Activated CD4-positive, alpha-beta T cell treated with anti-CD3 and anti-CD28 coated beads for 24 hours (primary cell): ENCODE measurements at regions not wholly inside any gene's neighbourhood (a gene's known extent, or its start where the extent isn't known, plus 50 kb on each side); places are given as distances from the start of the nearest gene placed in this dataset.
"Not testable (repeated sequence)": the region's sequence is repeated elsewhere in the genome, so short reads cannot be mapped to it uniquely, and the experiment has no call there.

Experiments used
- DNase-seq, 2 donors: peaks; one replicate each; pipeline ENCODE4 v3.0.0-alpha.2; 2020; ENCODE audit warnings: low read depth in 2 of 2

DNA sequence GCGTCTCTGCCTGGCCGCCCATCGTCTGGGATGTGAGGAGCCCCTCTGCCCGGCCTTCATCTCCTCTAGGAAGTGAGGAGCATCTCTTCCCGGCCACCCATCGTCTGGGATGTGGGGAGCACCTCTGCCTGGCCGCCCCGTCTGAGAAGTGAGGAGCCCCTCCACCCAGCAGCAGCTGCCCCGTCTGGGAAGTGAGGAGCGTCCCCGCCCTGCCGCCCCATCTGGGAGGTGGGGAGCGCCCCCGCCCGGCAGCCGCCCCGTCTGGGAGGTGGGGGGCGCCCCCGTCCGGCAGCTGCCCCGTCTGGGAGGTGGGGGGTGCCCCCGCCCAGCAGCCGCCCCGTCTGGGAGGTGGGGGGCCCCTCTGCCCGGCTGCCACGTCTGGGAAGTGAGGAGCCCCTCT lies 153.7 kb upstream of the MYRIP start:
- DNase-seq: not testable (repeated sequence)

DNA sequence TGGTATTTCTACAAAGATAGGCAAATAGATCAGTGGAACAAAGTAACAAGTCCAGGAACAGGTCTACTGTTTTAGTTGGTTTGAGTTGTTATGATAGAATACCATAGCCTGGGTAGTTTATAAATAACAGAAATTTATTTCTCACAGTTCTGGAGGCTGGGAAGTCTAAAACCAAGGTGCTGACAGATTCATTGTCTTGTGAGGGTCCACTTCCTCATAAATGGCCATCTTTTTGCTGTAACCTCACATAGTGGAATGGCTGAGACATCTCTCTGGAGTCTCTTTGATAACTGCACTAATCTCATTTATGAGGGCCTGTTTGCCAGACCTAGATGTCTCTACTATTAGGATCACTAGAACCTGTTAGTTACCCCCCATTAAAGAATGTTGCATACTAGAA lies 152.3 kb upstream of the MYRIP start:
- no peak for DNase-seq

DNA sequence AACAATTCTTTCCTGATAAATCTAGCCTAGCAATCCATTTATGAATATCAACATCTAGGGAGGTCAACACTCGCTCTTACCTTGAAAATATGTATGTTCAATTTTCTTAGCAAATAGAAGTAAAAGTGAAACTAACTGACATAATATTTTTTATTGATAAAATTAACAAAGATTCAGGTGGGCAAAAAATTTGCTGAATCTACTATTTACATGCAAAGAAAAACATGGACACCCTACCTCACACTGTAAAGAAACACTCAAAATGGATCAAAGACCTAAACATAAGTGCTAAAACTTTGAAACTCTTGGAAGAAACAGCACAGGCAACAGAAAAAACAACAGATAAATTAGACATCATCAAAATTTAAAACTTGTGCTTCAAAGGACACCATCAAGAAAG lies 151.6 kb upstream of the MYRIP start:
- DNase-seq: no peak

DNA sequence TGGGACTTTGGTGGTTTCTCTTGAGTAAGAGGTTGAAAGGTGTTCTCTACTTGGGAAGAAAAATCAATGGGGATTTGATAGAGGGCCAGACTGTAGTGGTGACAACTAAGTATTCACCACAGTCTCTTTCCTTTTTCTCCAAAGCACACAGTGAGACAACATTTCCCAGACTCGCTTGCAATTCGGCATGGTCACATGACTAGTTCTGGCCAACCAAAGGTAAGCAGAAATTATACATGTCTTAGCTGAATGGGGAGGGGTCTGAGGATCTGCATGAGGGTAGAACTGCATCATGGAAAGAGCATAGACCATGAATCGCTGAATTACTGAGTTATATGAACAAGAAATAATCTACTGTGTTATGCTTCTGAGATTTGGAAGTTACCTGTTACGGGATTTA lies 144.5 kb upstream of the MYRIP start:
- no peak for DNase-seq

DNA sequence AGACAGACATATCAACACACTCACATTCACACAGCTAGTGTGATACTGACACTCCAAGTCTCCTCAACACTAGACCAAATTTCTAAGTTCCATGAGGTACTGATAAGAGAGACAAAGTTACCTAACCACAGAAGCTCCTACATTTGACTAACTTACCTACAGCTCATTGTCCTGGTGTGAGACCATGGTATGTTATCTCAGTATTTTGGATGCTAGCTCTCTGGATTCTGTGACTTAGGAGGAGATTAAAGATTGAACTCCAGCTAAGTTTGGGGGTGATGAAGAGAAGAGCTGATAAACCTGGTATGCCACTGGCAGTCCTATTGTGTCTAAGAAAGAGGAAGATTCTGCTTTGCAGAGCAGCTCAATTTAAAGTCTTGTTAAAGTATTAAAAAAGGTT lies 144.0 kb upstream of the MYRIP start:
- no peak for DNase-seq

DNA sequence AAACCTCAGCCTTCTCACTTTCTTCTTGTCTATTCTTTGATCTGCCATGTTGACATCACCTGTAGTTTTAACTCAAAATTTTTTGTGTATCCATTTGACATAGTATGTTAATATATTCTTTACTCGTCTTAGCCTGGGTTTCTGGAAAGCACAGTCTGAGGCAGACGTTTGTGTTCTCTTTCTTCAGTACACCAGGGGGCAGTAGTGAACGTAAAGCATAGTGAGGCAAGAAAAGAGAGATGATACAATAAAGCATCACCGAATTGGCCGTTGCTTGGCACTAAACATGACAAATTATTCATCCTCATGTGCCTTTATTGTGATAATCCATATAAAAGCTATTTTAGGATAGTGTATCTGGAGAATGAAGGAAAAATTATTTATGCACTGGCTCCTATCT lies 141.0 kb upstream of the MYRIP start:
- DNase-seq: peak in 1 of 2 donors; percentile 1

DNA sequence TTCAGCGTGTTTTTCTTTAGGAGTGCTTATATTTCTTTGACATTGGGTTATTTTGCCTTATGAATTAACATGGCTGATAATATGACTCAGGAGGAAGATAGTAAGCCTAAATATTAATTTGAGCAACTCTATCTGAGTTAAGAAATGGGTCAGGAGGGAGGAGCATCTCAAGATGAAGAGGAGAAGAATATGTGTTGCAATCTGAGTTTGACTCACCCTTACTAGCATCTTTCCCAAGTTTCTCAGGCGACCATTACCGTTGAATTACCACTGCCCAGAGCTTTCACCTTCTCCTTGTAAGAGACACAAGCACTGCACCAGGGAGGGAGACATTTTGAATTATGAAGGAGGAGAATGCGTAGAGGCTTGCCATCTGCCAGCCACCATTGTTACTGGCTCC lies 138.3 kb upstream of the MYRIP start:
- DNase-seq: no peak

DNA sequence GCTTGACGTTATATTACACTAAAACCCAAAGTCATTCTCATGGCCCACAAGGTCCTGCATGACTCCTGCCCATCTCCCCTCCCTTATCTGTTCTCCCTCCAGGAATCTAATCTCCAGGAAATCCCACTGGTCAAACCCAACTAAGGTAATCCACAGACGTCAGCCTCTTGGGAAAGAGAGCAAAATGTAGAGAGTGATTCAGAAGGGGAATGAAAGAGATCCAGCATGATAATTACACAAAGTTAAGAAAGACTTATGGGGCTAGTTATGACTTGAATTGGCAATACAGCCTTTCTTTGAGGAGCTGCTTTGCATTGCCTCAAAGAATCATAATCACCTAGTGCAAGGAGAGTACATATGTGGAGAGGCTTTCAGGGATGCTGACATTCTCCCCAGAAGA lies 137.8 kb upstream of the MYRIP start:
- no peak for DNase-seq

DNA sequence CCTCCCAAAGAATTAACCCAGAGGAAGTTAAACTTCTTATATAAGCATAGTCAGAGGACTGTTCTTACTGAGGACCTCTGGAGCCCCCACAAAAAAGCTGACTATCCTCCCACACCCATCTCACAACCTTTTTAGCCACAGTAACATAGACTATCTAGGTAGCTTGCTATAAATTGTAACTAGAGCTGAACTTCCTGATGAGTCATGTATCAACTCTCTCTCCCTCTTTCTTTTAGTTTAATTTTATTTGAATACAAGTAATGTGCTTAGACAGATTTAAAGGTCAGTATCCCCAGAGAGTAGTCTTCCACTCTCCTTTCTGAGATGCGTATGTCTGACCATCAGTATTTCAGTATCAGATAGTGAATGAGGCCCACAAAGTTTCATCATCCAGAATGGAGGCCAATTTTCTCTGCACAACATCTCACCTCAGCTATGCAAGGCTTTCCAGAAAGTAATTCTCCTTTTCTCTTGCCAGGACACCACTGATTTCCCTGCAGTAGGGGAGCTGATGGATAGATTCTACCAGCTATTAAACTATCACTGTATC lies 104.0 kb upstream of the MYRIP start:
- no peak for DNase-seq

DNA sequence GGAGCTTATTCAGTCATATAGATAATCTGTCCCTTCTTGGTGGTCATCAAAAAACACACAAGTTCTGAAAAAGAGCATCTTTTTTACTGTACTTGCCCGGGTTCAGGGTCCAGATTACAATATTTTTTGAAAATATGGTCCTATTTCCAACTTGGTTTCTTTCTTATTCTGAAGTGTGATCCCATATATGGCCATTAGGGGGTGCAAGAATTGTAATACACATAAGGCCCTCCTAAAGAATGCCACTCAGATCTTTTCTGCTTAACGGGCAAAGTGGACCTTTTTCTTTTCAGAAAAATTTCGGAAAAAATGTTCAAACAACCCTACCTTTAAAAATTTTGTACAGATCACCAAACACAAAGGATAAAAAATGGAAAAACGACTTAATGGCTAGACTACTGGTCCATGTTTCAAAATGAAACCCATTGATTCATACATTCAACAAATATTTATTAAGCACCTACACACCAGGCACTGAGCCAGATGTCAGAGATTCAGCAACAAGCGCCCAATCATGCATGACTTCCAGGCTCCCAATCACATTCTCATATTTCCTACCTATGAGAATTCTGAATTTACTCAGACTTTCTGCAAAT lies 102.0 kb upstream of the MYRIP start:
- DNase-seq: no peak

DNA sequence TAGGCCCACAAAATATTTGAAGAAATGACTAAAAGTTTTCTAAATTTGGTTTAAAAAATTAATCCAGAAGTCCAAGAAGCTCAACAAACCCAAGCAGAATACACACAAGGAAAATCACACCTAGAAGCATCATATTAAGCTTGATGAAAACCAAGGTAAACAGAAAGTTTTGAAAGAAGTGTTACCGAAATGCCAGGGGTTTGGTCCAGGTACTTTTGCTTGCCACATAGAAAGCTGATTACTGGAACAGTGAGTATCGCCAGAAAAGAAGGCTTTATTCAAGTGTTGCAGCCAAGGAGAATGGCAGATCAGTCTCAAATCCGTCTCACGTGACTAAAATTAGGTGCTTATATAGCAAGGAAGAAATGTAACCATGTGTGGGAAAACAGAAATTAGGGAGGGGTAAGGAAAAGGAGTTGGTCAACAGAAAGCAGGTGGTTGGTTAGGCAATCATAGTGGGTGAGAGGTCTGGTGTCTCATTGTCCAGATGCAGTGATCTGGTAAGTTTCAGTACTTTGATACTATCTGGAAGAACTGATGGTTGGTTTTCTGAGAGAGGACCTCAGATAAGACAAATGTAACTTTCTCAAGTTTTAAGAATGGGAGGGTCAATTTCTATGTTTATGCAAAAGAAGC lies 96.9 kb upstream of the MYRIP start:
- DNase-seq: no peak

DNA sequence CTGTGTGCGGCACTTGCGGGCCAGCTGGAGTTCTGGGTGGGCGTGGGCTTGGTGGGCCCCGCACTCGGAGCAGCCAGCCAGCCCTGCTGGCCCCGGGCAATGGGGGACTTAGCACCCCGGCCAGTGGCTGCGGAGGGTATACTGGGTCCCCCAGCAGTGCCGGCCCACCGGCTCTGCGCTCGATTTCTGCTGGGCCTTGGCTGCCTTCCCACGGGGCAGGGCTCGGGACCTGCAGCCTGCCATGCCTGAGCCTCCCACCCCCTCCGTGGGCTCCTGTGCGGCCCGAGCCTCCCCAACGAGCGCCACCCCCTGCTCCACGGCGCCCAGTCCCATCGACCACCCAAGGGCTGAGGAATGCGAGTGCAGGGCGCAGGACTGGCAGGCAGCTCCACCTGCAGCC lies 96.1 kb upstream of the MYRIP start:
- DNase-seq: not testable (repeated sequence)

DNA sequence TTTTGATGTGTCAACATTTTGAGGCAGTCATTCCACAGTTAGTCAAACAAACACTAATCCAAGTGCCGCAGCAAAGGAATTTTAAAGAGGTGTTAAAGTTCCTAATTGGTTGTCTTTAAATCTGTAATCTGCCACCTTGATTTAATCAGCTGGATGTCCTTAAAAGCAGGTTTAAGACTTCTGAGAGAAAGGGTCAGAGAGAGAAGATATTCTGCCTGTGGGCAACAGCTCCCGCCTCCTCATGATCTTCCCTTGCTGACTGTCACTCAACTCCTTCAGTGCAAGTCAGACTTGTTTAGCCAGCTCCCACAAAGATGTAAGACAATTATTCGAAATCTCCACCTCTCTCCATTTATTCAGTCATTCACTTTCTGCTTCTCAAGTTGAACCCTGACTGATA lies 92.6 kb upstream of the MYRIP start:
- DNase-seq: no peak

DNA sequence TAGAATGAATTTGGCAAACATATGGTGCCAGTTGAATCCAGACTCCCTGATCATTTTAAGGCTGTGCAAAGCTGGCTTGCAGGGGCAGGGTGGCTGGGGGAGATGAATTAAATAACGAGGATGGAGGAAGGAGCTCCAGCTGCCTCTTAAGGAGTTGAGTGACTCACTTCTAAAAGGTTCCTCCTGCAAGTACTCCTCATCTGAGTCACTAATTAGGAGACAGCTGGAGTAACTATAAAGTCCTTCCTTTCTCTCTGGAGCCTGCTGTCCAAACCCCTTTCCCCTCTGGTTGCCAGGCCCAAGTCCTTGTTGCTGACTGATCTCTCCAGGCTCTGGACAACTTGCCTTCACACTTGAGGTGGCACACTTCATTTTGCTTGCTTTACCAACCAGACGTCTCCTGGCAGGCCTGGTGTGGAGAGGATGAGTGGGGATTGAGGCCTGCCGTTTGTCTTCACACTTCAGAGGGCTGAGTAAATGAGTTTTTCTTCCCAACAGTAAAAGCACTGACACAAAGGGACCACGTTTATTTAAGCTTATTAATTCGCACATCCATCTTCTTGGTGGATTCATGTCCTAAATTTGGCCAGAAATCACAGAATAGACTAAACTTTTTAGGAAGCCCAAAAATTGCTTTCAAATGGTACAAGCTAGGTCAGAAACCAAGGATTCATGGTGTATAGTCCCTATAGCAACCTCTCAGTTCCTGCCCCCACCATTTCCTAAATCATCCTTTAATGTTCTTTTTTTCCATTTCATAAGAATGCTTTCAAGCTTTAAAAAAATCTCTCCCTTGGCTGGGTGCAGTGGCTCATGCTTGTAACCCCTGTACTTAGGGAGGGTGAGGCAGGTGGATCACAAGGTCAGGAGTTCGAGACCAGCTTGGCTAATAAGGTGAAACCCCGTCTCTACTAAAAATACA lies 90.5 kb upstream of the MYRIP start:
- DNase-seq: no peak

DNA sequence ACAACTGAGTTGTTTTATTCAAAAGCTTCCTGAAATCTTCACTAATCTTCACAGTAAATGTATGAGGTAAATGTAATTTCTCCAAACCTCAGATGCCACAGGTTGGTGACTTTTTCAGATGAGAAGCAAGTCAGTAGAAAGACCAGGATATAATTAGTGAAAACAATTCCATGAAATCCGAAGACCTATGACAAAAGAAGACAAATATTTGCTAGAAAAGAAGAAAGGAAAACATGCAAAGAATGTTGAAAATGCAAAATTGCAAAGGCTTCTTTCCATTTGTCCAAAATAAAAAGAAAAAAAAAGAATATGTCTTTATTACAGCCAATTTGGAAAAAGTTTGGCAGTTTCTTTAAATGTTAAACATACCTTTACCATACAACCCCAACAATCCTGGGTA lies 88.3 kb upstream of the MYRIP start:
- no peak for DNase-seq

DNA sequence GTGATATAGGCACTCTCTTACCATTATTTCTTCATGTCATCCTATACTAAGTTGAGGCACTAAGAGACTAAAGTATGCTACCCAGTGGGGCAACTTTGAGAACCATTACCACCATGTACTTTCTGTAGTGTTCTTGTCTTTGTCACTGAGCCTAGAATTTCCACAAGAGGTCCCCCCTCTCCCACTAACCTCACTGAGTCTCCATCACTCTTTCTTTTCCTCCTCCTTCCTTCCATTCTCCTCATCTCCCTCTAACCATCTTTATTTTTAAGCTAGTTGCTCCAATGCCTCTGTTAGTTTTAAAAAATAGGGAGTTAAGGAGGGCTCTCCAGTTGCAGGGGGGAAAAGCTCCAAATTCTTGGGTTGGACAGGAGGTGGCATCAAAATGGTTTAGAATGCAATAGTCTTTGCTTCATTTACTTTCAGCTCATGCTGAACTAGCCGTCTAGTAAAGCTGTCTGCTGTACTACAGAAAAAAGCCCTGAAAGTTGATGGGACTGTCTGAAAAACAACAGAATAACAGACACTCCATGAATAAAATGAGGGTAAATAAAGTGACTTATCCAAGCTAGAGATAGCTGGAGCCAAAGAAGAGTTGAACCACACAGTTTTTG lies 85.1 kb upstream of the MYRIP start:
- no peak for DNase-seq

DNA sequence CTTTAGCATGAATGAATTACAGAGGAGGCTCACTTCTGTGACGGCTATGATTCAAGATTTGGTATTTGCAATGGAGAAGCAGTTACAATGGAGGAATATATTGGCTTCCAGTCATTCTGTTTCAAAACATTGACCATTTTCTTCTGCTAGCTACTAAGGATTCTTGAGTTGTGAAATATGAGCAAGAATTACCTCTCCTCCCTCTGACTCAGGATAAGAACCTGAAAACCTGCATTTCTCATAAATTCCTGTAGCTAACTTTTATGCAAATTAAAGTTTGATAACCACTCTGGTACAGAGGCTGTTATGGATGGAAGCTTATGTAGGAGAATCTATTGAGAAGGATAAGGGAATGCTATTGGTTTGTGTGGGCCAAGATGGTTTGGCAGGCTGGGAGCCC lies 84.1 kb upstream of the MYRIP start:
- DNase-seq: no peak

DNA sequence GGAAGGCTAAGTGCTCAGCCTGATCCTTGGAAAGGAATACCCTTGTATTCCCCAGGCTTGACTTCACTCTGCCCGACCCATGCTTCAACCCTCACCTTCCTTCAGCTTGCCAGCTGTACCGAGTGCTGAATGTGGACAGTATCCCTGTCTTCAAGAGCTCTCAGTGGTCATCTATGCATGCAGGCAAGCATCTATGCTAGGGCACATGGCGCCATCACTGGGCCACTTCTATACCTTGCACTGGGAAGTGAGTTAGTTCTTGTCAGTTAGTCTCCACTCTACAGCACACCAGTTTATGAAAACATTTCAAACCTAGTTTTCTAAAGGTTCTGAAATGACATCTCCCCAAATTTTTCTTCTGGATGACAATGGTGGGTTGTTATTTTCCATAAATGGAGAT lies 82.0 kb upstream of the MYRIP start:
- no peak for DNase-seq

DNA sequence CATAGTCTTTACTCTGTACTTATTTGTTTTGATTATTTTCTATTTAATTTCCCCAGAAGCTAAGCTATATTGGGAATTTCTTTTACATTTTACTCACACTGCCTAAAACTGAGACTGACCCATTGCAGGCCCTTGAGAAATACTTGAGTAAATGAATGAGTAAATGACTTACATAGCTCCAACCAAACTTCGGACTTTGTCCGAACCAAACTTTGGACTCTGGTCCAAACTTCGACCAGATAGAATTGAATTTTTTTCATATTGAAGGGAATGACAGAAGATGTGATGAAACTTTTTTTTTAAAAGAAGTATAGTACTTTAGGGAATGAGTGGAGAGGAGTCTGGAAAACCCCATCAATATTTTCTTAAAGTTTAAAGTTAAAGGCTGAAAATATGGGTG lies 75.6 kb upstream of the MYRIP start:
- no peak for DNase-seq

DNA sequence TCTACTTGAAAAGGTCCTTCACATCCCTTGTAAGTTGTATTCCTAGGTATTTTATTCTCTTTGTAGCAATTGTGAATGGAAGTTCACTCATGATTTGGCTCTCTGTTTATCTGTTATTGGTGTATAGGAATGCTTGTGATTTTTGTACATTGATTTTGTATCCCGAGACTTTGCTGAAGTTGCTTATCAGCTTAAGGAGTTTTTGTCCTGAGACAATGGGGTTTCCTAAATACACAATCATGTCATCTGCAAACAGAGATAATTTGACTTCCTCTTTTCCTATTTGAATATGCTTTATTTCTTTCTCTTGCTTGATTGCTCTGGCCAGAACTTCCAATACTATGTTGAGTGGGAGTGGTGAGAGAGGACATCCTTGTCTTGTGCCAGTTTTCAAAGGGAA lies 69.8 kb upstream of the MYRIP start:
- not testable (repeated sequence) for DNase-seq

DNA sequence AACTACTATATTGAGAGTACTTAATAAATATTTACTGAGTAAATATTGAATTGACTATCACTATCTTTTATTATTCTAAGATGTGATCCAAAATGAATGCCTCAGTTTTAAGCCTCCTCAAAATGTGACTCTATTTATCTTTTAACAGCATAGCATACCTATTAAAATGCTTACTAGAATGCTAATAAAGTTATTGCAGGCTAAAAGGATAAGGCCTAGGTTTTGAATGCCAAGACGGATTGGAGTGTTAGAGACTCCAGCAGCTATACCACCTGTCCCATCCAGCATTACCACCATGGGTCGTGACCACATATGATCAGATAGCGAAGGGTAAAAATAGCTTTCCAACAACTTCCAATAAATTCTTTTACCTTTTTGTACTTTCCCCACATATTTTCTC lies 64.7 kb upstream of the MYRIP start:
- DNase-seq: no peak

DNA sequence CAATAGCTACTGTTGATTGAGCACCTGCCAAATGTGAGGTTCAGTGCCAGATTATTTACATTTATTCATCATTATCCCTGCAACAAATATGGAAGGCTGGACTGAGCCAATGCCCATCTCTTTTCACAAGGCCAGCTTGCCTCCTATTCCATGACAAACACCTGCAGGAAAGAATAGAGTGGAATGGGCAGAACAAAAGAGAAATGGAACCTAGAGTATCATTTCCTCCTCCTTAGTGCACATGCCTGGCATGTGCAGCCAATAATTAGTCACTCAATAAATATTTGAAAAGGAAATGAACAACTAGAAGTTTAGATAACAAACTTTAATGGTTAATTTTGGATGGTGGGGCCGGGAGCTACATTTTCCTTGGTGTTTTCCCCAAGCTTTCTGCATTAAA lies 61.4 kb upstream of the MYRIP start:
- DNase-seq: no peak
